ENCODE measurements at regions not wholly inside any gene's neighbourhood (a gene's known extent, or its start where the extent isn't known, plus 50 kb on each side); places are given as distances from the start of the nearest gene placed in this dataset.
A peak's percentile ranks its signal among the peaks of the same experiment; 100 is the strongest.
"Not testable (repeated sequence)": the region's sequence is repeated elsewhere in the genome, so short reads cannot be mapped to it uniquely, and the experiment has no call there.

DNA sequence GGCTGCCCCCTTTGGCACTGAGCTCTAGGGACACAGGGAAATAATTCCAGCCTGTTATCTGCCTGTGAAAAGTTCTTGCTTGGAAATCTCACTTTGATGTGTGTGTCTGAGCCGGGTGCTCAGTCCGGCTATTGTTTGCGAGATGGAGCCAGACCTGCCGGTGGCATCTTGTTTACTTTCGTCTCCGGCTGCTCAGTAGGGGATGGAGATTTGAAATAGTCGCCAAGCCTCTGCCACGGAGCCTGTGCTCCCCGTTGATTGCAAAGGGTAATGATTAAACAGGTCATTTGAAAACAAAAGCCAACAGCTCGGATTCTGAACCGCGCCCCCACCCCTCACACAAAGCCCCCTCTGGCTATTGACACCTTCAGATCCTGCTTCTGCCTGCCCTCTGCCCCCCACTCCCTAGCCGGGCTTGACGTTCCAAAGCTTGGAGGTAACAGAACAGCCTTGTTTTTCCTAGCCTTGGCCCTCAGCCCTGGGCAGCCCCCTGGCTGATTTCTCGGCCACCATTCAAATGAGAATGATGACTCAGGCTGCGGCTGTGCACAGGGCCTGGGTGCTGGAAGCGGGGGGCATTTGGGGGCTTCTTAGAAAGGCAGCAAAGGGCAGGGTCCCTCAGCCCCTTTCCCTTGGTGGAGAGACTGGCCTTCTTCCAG, 70.8 kb upstream of the SPDYE9 start:
- H3K4me1 ChIP-seq (ENCODE audit: insufficient read depth, low read length); H2AFZ ChIP-seq (ENCODE audit: low read depth, low read length); H3K9me3 ChIP-seq (ENCODE audit: low read length); H3K36me3 ChIP-seq (ENCODE audit: insufficient read depth, low read length); H3K27me3 ChIP-seq (ENCODE audit: insufficient read depth, low read length): not testable (repeated sequence)
- peak overlapping the region; percentile 43 for H3K4me3 ChIP-seq (ENCODE audit: low read length)

GRCh38 chr7:73154586-73155038, 68.8 kb upstream of the SPDYE9 start:
- H3K4me3 ChIP-seq (ENCODE audit: low read length) = peak overlapping the region; percentile 33
- H3K36me3 ChIP-seq (ENCODE audit: insufficient read depth, low read length); H3K9me3 ChIP-seq (ENCODE audit: low read length); H2AFZ ChIP-seq (ENCODE audit: low read depth, low read length); H3K27me3 ChIP-seq (ENCODE audit: insufficient read depth, low read length); H3K4me1 ChIP-seq (ENCODE audit: insufficient read depth, low read length): not testable (repeated sequence)

DNA sequence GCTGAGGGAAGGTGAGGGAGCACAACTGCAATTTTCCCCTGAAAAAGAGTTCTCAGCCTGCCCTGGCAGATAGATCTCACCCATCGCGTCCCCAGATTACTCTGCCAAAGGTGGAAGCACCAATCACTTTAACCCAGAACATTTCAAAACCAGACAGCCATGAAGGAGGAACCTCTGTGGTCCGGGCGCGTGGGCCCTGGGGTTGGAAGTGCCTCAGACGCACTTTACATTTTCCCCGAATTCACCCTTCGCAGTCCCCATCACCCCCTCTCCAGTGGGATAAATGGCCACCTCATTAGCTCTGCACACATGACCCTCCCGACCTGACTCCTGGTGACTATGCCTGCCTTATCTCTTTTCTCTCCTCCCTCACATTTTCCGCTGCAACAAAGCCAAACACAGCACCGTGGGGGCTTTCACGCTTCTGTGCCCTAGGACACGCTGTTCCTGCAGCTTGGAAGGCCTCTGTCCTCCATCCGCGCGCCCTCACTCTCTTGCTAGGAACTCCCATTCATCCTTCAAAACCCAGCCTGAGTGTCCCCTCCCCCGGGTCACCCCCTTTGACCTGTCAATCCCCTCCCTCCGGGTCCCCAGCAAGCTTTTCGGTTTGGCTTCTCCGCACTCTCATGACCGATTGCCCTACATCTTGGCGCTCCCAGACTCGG, 68.2 kb upstream of the SPDYE9 start:
- H3K36me3 ChIP-seq (ENCODE audit: insufficient read depth, low read length); H3K9me3 ChIP-seq (ENCODE audit: low read length); H3K4me1 ChIP-seq (ENCODE audit: insufficient read depth, low read length); H2AFZ ChIP-seq (ENCODE audit: low read depth, low read length); H3K27me3 ChIP-seq (ENCODE audit: insufficient read depth, low read length): not testable (repeated sequence)
- H3K4me3 ChIP-seq (ENCODE audit: low read length) = peak overlapping the region; percentile 47

GRCh38 chr7:73148570-73148969, 62.7 kb upstream of the SPDYE9 start:
- H3K4me3 ChIP-seq (ENCODE audit: low read length); H2AFZ ChIP-seq (ENCODE audit: low read depth, low read length); H3K4me1 ChIP-seq (ENCODE audit: insufficient read depth, low read length); H3K9me3 ChIP-seq (ENCODE audit: low read length); H3K27me3 ChIP-seq (ENCODE audit: insufficient read depth, low read length); H3K36me3 ChIP-seq (ENCODE audit: insufficient read depth, low read length): not testable (repeated sequence)

DNA sequence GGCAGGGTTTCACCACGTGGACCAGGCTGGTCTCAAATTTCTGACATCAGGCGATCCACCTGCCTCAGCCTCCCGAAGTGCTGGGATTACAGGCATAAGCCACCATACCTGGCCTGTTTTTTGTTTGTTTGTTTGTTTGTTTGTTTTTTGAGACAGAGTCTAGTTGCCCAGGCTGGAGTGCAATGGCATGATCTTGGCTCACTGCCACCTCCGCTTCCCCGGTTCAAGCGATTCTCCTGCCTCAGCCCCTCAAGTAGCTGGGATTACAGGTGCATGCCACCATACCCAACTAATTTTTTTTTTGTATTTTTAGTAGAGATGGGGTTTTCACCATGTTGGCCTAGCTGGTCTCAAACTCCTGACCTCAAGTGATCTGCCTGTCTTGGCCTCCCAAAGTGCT, 61.8 kb upstream of the SPDYE9 start:
- not testable (repeated sequence) for H3K36me3 ChIP-seq (ENCODE audit: insufficient read depth, low read length); H3K4me3 ChIP-seq (ENCODE audit: low read length); H3K9me3 ChIP-seq (ENCODE audit: low read length); H3K4me1 ChIP-seq (ENCODE audit: insufficient read depth, low read length); H2AFZ ChIP-seq (ENCODE audit: low read depth, low read length); H3K27me3 ChIP-seq (ENCODE audit: insufficient read depth, low read length)

DNA sequence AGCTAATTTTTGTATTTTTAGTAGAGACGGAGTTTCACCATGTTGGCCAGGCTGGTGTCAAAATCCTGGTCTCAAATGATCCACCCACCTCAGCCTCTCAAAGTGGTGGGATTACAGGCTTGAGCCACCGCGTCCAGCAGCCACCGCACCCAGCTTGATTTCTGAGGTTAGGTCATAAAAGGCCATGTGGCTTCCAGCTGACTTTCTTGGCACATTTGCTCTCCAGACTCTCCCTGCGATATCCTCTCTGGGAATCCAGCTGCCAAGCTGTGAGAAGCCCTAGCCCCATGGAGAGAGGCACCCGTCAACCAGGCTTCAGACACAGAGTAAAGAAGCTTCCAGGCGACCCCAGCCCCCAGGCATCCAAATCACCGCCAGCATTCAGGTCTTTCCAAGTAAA, 58.2 kb upstream of the SPDYE9 start:
- H3K4me3 ChIP-seq (ENCODE audit: low read length); H3K4me1 ChIP-seq (ENCODE audit: insufficient read depth, low read length); H3K36me3 ChIP-seq (ENCODE audit: insufficient read depth, low read length); H2AFZ ChIP-seq (ENCODE audit: low read depth, low read length); H3K9me3 ChIP-seq (ENCODE audit: low read length); H3K27me3 ChIP-seq (ENCODE audit: insufficient read depth, low read length): not testable (repeated sequence)

GRCh38 chr7:73137922-73138321, 52.1 kb upstream of the SPDYE9 start:
- not testable (repeated sequence) for H3K36me3 ChIP-seq (ENCODE audit: insufficient read depth, low read length); H3K9me3 ChIP-seq (ENCODE audit: low read length); H3K4me3 ChIP-seq (ENCODE audit: low read length); H2AFZ ChIP-seq (ENCODE audit: low read depth, low read length); H3K4me1 ChIP-seq (ENCODE audit: insufficient read depth, low read length); H3K27me3 ChIP-seq (ENCODE audit: insufficient read depth, low read length)

Data from neuron (in vitro differentiated cells).